Esophagus muscularis mucosa (tissue), 4 donors: ENCODE measurements at regions not wholly inside any gene's neighbourhood (a gene's known extent, or its start where the extent isn't known, plus 50 kb on each side); places are given as distances from the start of the nearest gene placed in this dataset.

ENCODE experiments used
- DNase-seq: peaks from one replicate; pipeline ENCODE4 v3.0.0-alpha.2; 2017; ENCODE audit errors: extremely low spot score
- H3K27ac ChIP-seq, 4 donors: fragments of 200-600 bp; sonication (generic); replicated peaks in 1 of 4; 1 replicate in 3 of 4; 2 replicates in 1 of 4; pipeline ENCODE4 v1.5.1; 2016 to 2019; ENCODE audit warnings: mild to moderate bottlenecking in 1 of 4
- H3K27me3 ChIP-seq, 4 donors: fragments of 200-600 bp; sonication (generic); one replicate each; pipeline versions ENCODE4 v1.5.1 to v1.6.0; 2016 to 2019
- H3K36me3 ChIP-seq, 4 donors: fragments of 200-600 bp; sonication (generic); one replicate each; pipeline ENCODE4 v1.5.1; 2016 to 2019
- H3K4me1 ChIP-seq, 4 donors: fragments of 200-600 bp; sonication (generic); one replicate each; pipeline ENCODE4 v1.5.1; 2016 to 2019
- H3K4me3 ChIP-seq, 4 donors: fragments of 200-600 bp; sonication (generic); 1 replicate in 2 of 4; 2 replicates in 2 of 4; pipeline ENCODE4 v1.5.1; 2016 to 2019; ENCODE audit warnings: mild to moderate bottlenecking in 4 of 4, moderate library complexity in 1 of 4
- H3K9me3 ChIP-seq, 4 donors: fragments of 200-600 bp; sonication (generic); 1 replicate in 3 of 4; 2 replicates in 1 of 4; pipeline ENCODE4 v1.5.1; 2016 to 2019
- EP300 ChIP-seq: sonication (generic); formaldehyde crosslinking; IDR thresholded peaks from one replicate; pipeline ENCODE4 v1.6.1; 2017; ENCODE audit warnings: antibody characterized with exemption
- POLR2A ChIP-seq: fragments of 450-650 bp; IDR thresholded peaks from one replicate; pipeline ENCODE4 v1.6.1; 2017; ENCODE audit warnings: antibody characterized with exemption, moderate library complexity, mild to moderate bottlenecking, low read depth
- POLR2AphosphoS5 ChIP-seq, 2 donors: sonication (generic); formaldehyde crosslinking; IDR thresholded peaks; one replicate each; pipeline ENCODE4 v1.6.1; 2017; ENCODE audit warnings: antibody characterized with exemption in 2 of 2
- WGBS: methylation state at CpG from one replicate; pipeline ENCODE4 v1.1.5; 2018; 5-methylcytosine and 5-hydroxymethylcytosine counted together
- intact Hi-C: fragments of 100-400 bp; cut with DNase I; formaldehyde crosslinking; loops from one replicate; pipeline ENCODE4 v1.15.1; 2023
- TF ChIP-seq, protein P1 (sequence below), 3 experiments: fragments of 200-600 bp in 2 of 3; fragments of 450-650 bp in 1 of 3; sonication (generic) in 2 of 3; IDR thresholded peaks; one replicate each; pipeline ENCODE4 v1.5.1; 2017 to 2019; ENCODE audit warnings: antibody characterized with exemption in 3 of 3, mild to moderate bottlenecking in 2 of 3, moderate library complexity in 1 of 3

DNA sequence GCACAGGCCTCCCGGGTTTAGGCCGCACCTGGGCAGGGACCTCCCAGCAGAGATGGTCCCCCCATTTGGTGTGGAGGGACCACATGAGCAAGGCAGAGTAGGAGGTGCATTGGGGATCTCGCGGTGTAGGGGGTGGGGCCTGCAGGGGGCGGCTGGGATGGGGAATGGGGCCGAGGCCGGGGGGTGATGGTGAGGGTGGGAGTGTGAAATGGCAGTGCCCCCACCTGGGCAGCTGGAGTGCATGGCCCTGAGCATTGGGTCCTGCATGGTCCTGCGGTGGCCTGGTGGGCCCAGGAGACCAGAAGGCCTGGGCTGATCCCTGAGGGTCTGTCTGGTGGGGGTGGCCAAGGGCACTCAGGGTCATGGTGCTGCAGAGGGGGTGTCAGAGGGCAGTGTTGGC is 111.8 kb downstream of the KIF26A start:
- H3K4me1 ChIP-seq, result no peaks in the 10 kb centered on the region
- no peak overlapping the region for H3K27ac ChIP-seq
- WGBS, result 69% methylated on average over 3 of the region's 8 CpGs
- TF ChIP-seq POLR2AphosphoS5 (IDR thresholded peaks at IDR 0.05) (no peak), POLR2A (no peak), EP300 (no peak)
- no peak for DNase-seq
- H3K36me3 ChIP-seq, result no peaks in the 10 kb centered on the region
- H3K4me3 ChIP-seq, result no peak overlapping the region
- H3K9me3 ChIP-seq, result peaks cover 0 to 15% (median 13%) of the 10 kb centered on the region in 4 donors
- peaks cover 0 to 9% (median 0%) of the 10 kb centered on the region in 4 donors for H3K27me3 ChIP-seq
- intact Hi-C loops, result no loop called here

DNA sequence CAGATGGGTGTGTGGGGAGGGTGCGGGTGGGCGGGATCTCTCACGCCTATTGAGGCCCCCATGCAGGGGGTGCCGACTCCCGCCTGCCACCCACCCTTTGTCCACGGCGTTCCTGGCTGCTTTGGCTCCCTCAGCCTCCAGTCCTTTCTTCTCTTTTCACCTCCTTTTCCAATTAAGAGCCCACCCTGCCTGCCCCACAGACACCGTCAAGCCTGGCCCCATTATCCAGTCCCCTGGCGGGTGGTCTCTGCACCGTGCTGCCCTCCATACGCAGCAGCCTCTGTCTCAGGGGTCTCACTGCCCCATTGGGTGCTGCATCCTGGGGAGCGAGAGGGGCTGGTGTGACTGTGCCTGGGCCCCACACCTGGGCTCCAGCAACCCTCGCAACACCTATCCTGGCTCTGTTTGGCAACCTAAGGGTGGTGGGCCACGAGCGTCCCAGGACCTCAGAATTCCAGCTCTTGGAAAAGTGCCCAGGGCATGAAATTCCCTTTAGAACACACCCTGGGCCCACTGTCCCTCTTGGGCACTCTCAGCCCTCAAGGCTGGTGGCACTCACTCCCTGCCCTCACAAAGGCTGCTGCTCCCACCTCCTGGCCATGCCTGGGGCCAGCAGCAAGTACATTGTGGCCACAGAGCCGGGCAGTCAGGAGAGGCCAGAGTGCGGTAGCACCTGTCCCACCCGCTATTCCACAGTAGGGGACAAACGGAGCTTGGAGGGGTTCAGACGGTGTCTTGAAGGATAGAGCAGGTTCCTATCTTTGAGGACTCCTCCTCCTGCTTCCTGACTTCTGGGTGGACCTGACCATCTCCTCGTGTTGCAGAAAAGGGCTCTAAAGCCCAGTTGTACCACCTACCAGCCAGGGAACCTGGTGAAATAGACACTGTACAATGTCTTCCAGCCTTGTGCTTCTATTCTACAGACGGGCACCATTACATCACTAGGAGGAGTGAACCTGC is 114.1 kb downstream of the KIF26A start:
- Histone ChIP-seq H3K27ac (no peak overlapping the region), H3K27me3 (peaks cover 0 to 16% (median 0%) of the 10 kb centered on the region in 4 donors), H3K36me3 (no peaks in the 10 kb centered on the region), H3K9me3 (no peaks in the 10 kb centered on the region), H3K4me3 (no peak overlapping the region), H3K4me1 (no peaks in the 10 kb centered on the region)
- no peak for TF ChIP-seq POLR2AphosphoS5 (IDR thresholded peaks at IDR 0.05)
- no peak for TF ChIP-seq POLR2A
- no peak for TF ChIP-seq EP300
- TF ChIP-seq, protein P1, sequence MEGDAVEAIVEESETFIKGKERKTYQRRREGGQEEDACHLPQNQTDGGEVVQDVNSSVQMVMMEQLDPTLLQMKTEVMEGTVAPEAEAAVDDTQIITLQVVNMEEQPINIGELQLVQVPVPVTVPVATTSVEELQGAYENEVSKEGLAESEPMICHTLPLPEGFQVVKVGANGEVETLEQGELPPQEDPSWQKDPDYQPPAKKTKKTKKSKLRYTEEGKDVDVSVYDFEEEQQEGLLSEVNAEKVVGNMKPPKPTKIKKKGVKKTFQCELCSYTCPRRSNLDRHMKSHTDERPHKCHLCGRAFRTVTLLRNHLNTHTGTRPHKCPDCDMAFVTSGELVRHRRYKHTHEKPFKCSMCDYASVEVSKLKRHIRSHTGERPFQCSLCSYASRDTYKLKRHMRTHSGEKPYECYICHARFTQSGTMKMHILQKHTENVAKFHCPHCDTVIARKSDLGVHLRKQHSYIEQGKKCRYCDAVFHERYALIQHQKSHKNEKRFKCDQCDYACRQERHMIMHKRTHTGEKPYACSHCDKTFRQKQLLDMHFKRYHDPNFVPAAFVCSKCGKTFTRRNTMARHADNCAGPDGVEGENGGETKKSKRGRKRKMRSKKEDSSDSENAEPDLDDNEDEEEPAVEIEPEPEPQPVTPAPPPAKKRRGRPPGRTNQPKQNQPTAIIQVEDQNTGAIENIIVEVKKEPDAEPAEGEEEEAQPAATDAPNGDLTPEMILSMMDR (IDR thresholded peaks at IDR 0.05), result no peak
- WGBS, result 83% methylated on average over 14 of the region's 22 CpGs
- intact Hi-C loops, result no loop called here
- no peak for DNase-seq

DNA sequence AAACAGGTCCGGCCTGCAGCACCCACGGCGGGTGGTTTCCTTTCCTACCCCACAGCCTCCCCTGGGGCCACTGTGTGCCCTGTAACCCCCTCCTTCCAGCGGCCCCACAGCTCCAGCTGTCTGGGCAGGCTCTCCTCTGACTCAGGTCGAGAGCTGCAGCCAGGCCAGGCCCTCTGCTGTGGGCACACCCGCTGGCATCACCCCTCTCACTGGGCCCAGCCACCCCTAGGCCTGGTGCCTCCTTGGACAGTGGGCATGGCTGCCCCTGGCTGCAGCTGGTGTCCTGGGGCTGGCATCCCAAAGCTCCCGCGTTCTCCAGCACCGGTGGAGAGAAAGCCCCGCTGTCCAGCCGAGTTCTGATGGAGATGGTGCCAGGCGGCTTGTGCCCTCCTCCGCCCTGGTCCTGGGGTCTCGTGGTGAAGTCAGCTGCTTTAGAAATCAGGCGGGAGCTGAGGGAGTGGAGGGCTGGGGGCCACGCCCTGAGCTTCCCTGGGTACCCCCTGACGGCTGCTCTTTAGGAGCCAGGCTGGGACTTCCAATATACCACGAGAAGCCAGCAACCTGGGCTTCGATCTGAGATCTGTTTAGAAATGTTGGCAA is 114.9 kb downstream of the KIF26A start:
- no peak overlapping the region for H3K4me3 ChIP-seq
- H3K27ac ChIP-seq, result no peak overlapping the region
- TF ChIP-seq EP300, result no peak
- no peak for TF ChIP-seq POLR2AphosphoS5 (IDR thresholded peaks at IDR 0.05)
- no peaks in the 10 kb centered on the region for H3K36me3 ChIP-seq
- no peaks in the 10 kb centered on the region for H3K9me3 ChIP-seq
- 83% methylated on average over 12 of the region's 19 CpGs for WGBS
- H3K27me3 ChIP-seq, result peaks cover 0 to 16% (median 0%) of the 10 kb centered on the region in 4 donors
- intact Hi-C loops, result no loop called here
- DNase-seq, result no peak
- H3K4me1 ChIP-seq, result no peaks in the 10 kb centered on the region

DNA sequence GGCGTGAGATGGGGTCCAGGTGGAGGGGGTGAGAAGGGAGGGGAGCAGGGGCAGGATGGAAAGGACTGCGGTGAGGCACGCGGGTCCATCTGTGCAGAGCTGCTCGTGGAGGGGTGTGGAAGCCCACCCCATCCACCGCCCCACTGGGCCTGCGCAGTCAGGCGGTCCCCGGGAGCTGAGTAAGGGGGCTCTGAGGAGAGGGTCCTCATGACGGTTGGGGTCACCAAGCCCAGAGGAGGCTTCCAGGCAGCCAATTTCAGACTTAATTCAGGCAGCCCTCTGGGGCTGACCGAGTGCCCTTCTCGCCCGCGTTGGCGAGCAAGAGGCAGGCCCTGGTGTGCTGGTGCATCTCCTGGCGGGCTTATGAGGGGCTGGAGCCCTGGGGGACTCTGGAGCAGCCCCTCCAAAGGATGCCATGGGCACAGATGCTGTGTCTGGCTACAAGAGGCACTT is 115.5 kb downstream of the KIF26A start:
- Histone ChIP-seq H3K4me1 (no peaks in the 10 kb centered on the region), H3K4me3 (no peak overlapping the region), H3K27ac (no peak overlapping the region), H3K36me3 (no peaks in the 10 kb centered on the region), H3K27me3 (peaks cover 0 to 16% (median 0%) of the 10 kb centered on the region in 4 donors), H3K9me3 (no peaks in the 10 kb centered on the region)
- TF ChIP-seq, protein P1 (IDR thresholded peaks at IDR 0.05), result no peak
- no peak for TF ChIP-seq EP300
- no peak for TF ChIP-seq POLR2AphosphoS5 (IDR thresholded peaks at IDR 0.05)
- no peak for TF ChIP-seq POLR2A
- 81% methylated on average over 9 of the region's 16 CpGs for WGBS
- intact Hi-C loops, result no loop called here
- no peak for DNase-seq

DNA sequence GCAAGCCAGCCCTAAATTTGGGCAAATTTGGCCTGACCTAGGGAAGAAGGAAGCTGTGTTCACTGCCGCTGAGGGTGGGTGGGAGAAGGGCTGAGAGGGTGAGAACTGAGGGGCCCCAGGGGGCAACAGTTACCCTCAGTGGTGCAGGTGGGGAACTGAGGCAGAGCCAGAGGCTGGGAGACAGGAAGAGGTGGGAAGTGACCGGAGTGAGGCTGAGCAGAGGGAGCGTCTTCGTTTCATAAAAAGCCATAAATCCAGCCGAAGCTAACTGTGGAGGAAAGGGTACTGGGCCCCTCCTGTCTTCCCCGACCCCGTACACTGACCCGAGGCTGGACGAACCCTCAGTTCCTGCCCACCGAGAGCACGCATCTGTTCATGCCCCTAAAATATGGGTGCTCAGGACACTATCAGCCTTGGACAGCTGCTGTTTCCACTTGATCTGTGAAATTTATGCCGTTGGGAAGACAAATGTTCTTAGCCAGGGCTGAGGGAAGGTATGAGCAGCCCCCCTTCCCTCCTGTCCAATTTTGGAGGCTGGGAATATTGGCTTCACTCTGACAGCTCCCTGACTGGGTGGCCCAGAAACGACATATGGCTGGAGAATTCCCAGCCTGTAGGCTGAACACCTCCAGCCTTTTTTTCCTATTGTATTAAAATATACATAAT is 116.5 kb downstream of the KIF26A start:
- Histone ChIP-seq H3K4me3 (no peak overlapping the region), H3K4me1 (no peaks in the 10 kb centered on the region), H3K27ac (no peak overlapping the region), H3K9me3 (peaks cover 0 to 6% (median 4%) of the 10 kb centered on the region in 4 donors), H3K36me3 (no peaks in the 10 kb centered on the region), H3K27me3 (peaks cover 0 to 16% (median 0%) of the 10 kb centered on the region in 4 donors)
- intact Hi-C loops, result no loop called here
- WGBS, result 26% methylated on average over 11 of the region's 13 CpGs
- DNase-seq, result no peak
- TF ChIP-seq POLR2AphosphoS5 (IDR thresholded peaks at IDR 0.05) (no peak), POLR2A (no peak), EP300 (no peak)
- TF ChIP-seq, protein P1 (IDR thresholded peaks at IDR 0.05), result no peak
